HCT116 (cell line): ENCODE measurements at regions not wholly inside any gene's neighbourhood (a gene's known extent, or its start where the extent isn't known, plus 50 kb on each side); places are given as distances from the start of the nearest gene placed in this dataset.

Experiments
- ATAC-seq: fragments of 200-7000 bp; cut with Tn5 transposase; 2 replicates; pipeline ENCODE4 v1.9.1; 2020; ENCODE audit warnings: mild to moderate bottlenecking, moderate library complexity
- BruUV-seq: library from RNA; stranded (reverse); fragments of 400-500 nt; replicated peaks from 2 replicates; lab custom pipeline; 2021; lab: Mats Ljungman, UMichigan
- CTCF ChIA-PET: fragments of 300-600 bp; sonication (Branson Sonifier 250); formaldehyde crosslinking; loops from one replicate; lab custom pipeline; 2021; ENCODE audit warnings: antibody characterized with exemption; lab: Charles Lee
- POLR2A ChIA-PET: fragments of 300-600, 350-600 bp; sonication (Branson Sonifier 250); formaldehyde crosslinking; loops from one replicate; lab custom pipeline; 2021; ENCODE audit warnings: antibody characterized with exemption; lab: Charles Lee
- RAD21 ChIA-PET, 2 experiments: fragments of 300-600 bp; sonication (Branson Sonifier 250); formaldehyde crosslinking; loops; one replicate each; lab custom pipeline; 2023; ENCODE audit warnings: low total read pairs in 2 of 2; ENCODE audit not compliant: uncharacterized antibody in 2 of 2, unreplicated experiment in 2 of 2, low non-redundant PET in 1 of 2; lab: Charles Lee
- DNase-seq: peaks from one replicate; pipeline ENCODE4 v3.0.0-alpha.2; 2010; ENCODE audit warnings: low read depth, low spot score
- H2AFZ ChIP-seq: fragments of 200-600 bp; shearing (Covaris generic), sonication (generic); 2 replicates; pipeline ENCODE4 v1.6.1; 2017; ENCODE audit warnings: low read depth, mixed run types, mixed read lengths, antibody characterized with exemption, low read length; ENCODE audit not compliant: poor library complexity, severe bottlenecking
- H3K27ac ChIP-seq: 2 replicates; pipeline ENCODE4 v1.5.1; 2012; ENCODE audit warnings: low read depth, low read length
- H3K27me3 ChIP-seq: fragments of 200-600 bp; sonication (generic); 2 replicates; pipeline ENCODE4 v1.6.1; 2016; ENCODE audit warnings: mixed run types, low read length, mixed read lengths; ENCODE audit not compliant: insufficient read depth
- H3K36me3 ChIP-seq, 2 experiments: fragments of 200-500 bp in 1 of 2; fragments of 200-600 bp in 1 of 2; sonication (Bioruptor generic) in 1 of 2; sonication (generic) in 1 of 2; 2 replicates each; pipeline versions ENCODE4 v1.5.1 to v1.6.1; 2014 to 2016; ENCODE audit warnings: low read length in 2 of 2, inconsistent platforms in 1 of 2, mixed read lengths in 1 of 2, mixed run types in 1 of 2; ENCODE audit not compliant: insufficient read depth in 2 of 2, control insufficient read depth in 1 of 2
- H3K4me1 ChIP-seq, 2 experiments: fragments of 200-600 bp in 1 of 2; sonication (generic) in 1 of 2; 2 replicates each; pipeline versions ENCODE4 v1.5.1 to v1.6.1; 2012 to 2017; ENCODE audit warnings: low read length in 2 of 2, inconsistent platforms in 1 of 2, mild to moderate bottlenecking in 1 of 2, mixed read lengths in 1 of 2, mixed run types in 1 of 2, moderate library complexity in 1 of 2; ENCODE audit not compliant: insufficient read depth in 2 of 2, control insufficient read depth in 1 of 2
- H3K4me2 ChIP-seq: fragments of 200-600 bp; sonication (generic); 2 replicates; pipeline ENCODE4 v1.6.1; 2017; ENCODE audit warnings: mixed run types, low read length, mixed read lengths
- H3K4me3 ChIP-seq, 2 experiments: fragments of 200-600 bp in 1 of 2; sonication (generic) in 1 of 2; replicated peaks in 1 of 2; 2 replicates each; pipeline ENCODE4 v1.5.1; 2011 to 2016; ENCODE audit warnings: low read length in 2 of 2, control low read depth in 1 of 2, low read depth in 1 of 2, mild to moderate bottlenecking in 1 of 2, mixed read lengths in 1 of 2, mixed run types in 1 of 2
- H3K79me2 ChIP-seq: fragments of 200-600 bp; sonication (generic); 2 replicates; pipeline ENCODE4 v1.6.1; 2017; ENCODE audit warnings: mild to moderate bottlenecking, mixed run types, low read length, moderate library complexity, mixed read lengths; ENCODE audit not compliant: insufficient read depth
- H3K9ac ChIP-seq: fragments of 200-600 bp; sonication (generic); 2 replicates; pipeline ENCODE4 v1.6.1; 2016; ENCODE audit warnings: low read length, mixed read lengths
- H3K9me2 ChIP-seq: fragments of 200-600 bp; sonication (generic), shearing (Covaris generic); 2 replicates; pipeline ENCODE4 v1.6.1; 2017; ENCODE audit warnings: mixed run types, mild to moderate bottlenecking, moderate library complexity; ENCODE audit not compliant: insufficient read depth
- H3K9me3 ChIP-seq, 2 experiments: fragments of 200-500 bp in 1 of 2; fragments of 200-600 bp in 1 of 2; sonication (Bioruptor generic) in 1 of 2; sonication (generic) in 1 of 2; 2 replicates each; pipeline ENCODE4 v1.6.1; 2014 to 2017; ENCODE audit warnings: low read length in 2 of 2, mixed read lengths in 2 of 2, inconsistent platforms in 1 of 2, low read depth in 1 of 2, mild to moderate bottlenecking in 1 of 2, mixed run types in 1 of 2, moderate library complexity in 1 of 2; ENCODE audit not compliant: control insufficient read depth in 1 of 2, insufficient read depth in 1 of 2
- H4K20me1 ChIP-seq: fragments of 200-600 bp; sonication (generic), shearing (Covaris generic); 2 replicates; pipeline ENCODE4 v1.6.1; 2017; ENCODE audit warnings: mixed run types, mild to moderate bottlenecking, moderate library complexity; ENCODE audit not compliant: insufficient read depth
- CEBPB ChIP-seq: IDR thresholded peaks from 2 replicates; pipeline ENCODE4 v1.6.1; 2012; ENCODE audit warnings: low read depth
- CTCF ChIP-seq, 3 experiments: fragments of 200-600 bp in 1 of 3; sonication (generic) in 1 of 3; IDR thresholded peaks in 2 of 3; conservative IDR thresholded peaks in 1 of 3; 2 replicates each; pipeline ENCODE4 v1.5.1; 2012 to 2017; ENCODE audit warnings: low read depth in 2 of 3, low read length in 2 of 3, antibody characterized with exemption in 1 of 3, borderline replicate concordance in 1 of 3, control low read depth in 1 of 3, mild to moderate bottlenecking in 1 of 3, mixed read lengths in 1 of 3, mixed run types in 1 of 3, moderate library complexity in 1 of 3; ENCODE audit not compliant: insufficient read depth in 1 of 3
- EGR1 ChIP-seq: IDR thresholded peaks from 2 replicates; pipeline ENCODE4 v1.6.1; 2012; ENCODE audit warnings: low read depth
- ELF1 ChIP-seq: IDR thresholded peaks from 2 replicates; pipeline ENCODE4 v1.6.1; 2012; ENCODE audit warnings: low read depth, borderline replicate concordance
- EZH2 ChIP-seq: fragments of 200-600 bp; sonication (generic); IDR thresholded peaks from 2 replicates; pipeline ENCODE4 v1.6.1; 2017; ENCODE audit warnings: antibody characterized with exemption, mixed run types
- EZH2phosphoT487 ChIP-seq: fragments of 200-600 bp; IDR thresholded peaks from 2 replicates; pipeline ENCODE4 v1.6.1; 2018; ENCODE audit warnings: antibody characterized with exemption, borderline replicate concordance
- JUND ChIP-seq: IDR thresholded peaks from 2 replicates; pipeline ENCODE4 v1.6.1; 2012
- MAX ChIP-seq: IDR thresholded peaks from 2 replicates; pipeline ENCODE4 v1.6.1; 2012
- RAD21 ChIP-seq: IDR thresholded peaks from 2 replicates; pipeline ENCODE4 v1.6.1; 2012; ENCODE audit warnings: low read depth, mild to moderate bottlenecking
- SIN3A ChIP-seq: IDR thresholded peaks from 2 replicates; pipeline ENCODE4 v1.6.1; 2012; ENCODE audit warnings: low read depth
- SP1 ChIP-seq: IDR thresholded peaks from 2 replicates; pipeline ENCODE4 v1.6.1; 2012; ENCODE audit warnings: low read depth
- SRF ChIP-seq: IDR thresholded peaks from 2 replicates; pipeline ENCODE4 v1.6.1; 2012; ENCODE audit warnings: low read depth
- TCF7L2 ChIP-seq: IDR thresholded peaks from 2 replicates; pipeline ENCODE4 v1.7.0; 2011; ENCODE audit warnings: borderline replicate concordance, inconsistent platforms; ENCODE audit not compliant: insufficient read depth, insufficient read length; ENCODE audit errors: extremely low read depth
- YY1 ChIP-seq: IDR thresholded peaks from 2 replicates; pipeline ENCODE4 v1.6.1; 2011; ENCODE audit warnings: low read length, low read depth, moderate library complexity, mild to moderate bottlenecking; ENCODE audit not compliant: insufficient replicate concordance; ENCODE audit errors: extremely low read depth
- ZBTB33 ChIP-seq: IDR thresholded peaks from 2 replicates; pipeline ENCODE4 v1.6.1; 2011; ENCODE audit warnings: mild to moderate bottlenecking, low read length, moderate library complexity; ENCODE audit not compliant: insufficient replicate concordance; ENCODE audit errors: extremely low read depth
- ZFX ChIP-seq: fragments of 450-650 bp; IDR thresholded peaks from 2 replicates; pipeline ENCODE4 v1.6.1; 2017
- ZNF274 ChIP-seq: fragments of 200-500 bp; sonication (Bioruptor generic); IDR thresholded peaks from 2 replicates; pipeline ENCODE4 v1.6.1; 2014; ENCODE audit warnings: mild to moderate bottlenecking, low read depth, low read length, inconsistent platforms
- intact Hi-C: fragments of 100-400 bp; cut with micrococcal nuclease; formaldehyde crosslinking; loops from 2 replicates; pipeline ENCODE4 v1.10.0; 2022

- RAD21 ChIA-PET: no interaction called here
- Histone ChIP-seq H3K4me2 (0 out of 2 replicates have a peak overlapping the region, but pooled peaks have one; percentile 5), H3K27me3 (0 out of 2 replicates have a peak, but pooled peaks cover 6% of the 10 kb centered on the region), H3K9me3 (no peaks in the 10 kb centered on the region), H4K20me1 (no peaks in the 10 kb centered on the region), H3K9me2 (no peaks in the 10 kb centered on the region), H3K9ac (no peak overlapping the region), H3K36me3 (no peaks in the 10 kb centered on the region), H3K4me3 (no peak overlapping the region), H3K4me1 (peaks cover 0 to 7% of the 10 kb centered on the region in 2 experiments; a peak in 1 of 4 replicates), H3K27ac (no peak overlapping the region), H3K79me2 (no peaks in the 10 kb centered on the region)
- no TSS peak for BruUV-seq
- intact Hi-C loops: no loop called here
- POLR2A ChIA-PET: no interaction called here
- CTCF ChIA-PET: no interaction called here
- DNase-seq: no peak
- peak; percentile 55; the same call in 1 of the 2 replicates for ATAC-seq
- TF ChIP-seq ZBTB33: no peak
- no peak for TF ChIP-seq TCF7L2
- no peak for TF ChIP-seq ZFX
- no peak for TF ChIP-seq CEBPB
- TF ChIP-seq EGR1: no peak
- no peak for TF ChIP-seq ELF1
- TF ChIP-seq SP1: no peak
- TF ChIP-seq, all 23 proteins: peak for 0
- no peak overlapping the region for H2AFZ ChIP-seq
These were observed 263.7 kb downstream of the TEX29 start for GRCh38 chr13:111584101-111584672.

GRCh38 chr13:111584870-111585269 lies 264.4 kb downstream of the TEX29 start:
- no peak overlapping the region for H3K4me2 ChIP-seq
- H3K79me2 ChIP-seq: no peaks in the 10 kb centered on the region
- DNase-seq: no peak
- no peaks in the 10 kb centered on the region for H3K9me3 ChIP-seq
- intact Hi-C loops: no loop called here
- 0 out of 2 replicates have a peak, but pooled peaks cover 8% of the 10 kb centered on the region for H3K27me3 ChIP-seq
- ChIA-PET POLR2A (no interaction called here), CTCF (no interaction called here), RAD21 (no interaction called here)
- no peak overlapping the region for H2AFZ ChIP-seq
- BruUV-seq: no TSS peak
- ATAC-seq: no peak
- H3K36me3 ChIP-seq: no peaks in the 10 kb centered on the region
- H3K4me1 ChIP-seq: peaks cover 0 to 7% of the 10 kb centered on the region in 2 experiments; a peak in 1 of 4 replicates
- no peaks in the 10 kb centered on the region for H3K9me2 ChIP-seq
- H4K20me1 ChIP-seq: no peaks in the 10 kb centered on the region
- H3K27ac ChIP-seq: no peak overlapping the region
- no peak overlapping the region for H3K9ac ChIP-seq
- no peak overlapping the region for H3K4me3 ChIP-seq
- TF ChIP-seq SIN3A (no peak), SP1 (no peak), YY1 (no peak), MAX (no peak), ELF1 (no peak), EGR1 (no peak), ZNF274 (no peak), RAD21 (no peak), EZH2phosphoT487 (no peak), CEBPB (no peak), EZH2 (no peak), JUND (no peak), SRF (no peak), CTCF (IDR thresholded peaks at IDR 0.05 in 2 of 3, conservative IDR thresholded peaks at IDR 0.05 in 1 of 3; ENCODE audit: borderline replicate concordance in 1 of 3, insufficient read depth in 1 of 3, low read depth in 2 of 3, low read length in 2 of 3) (no peak)
